Fibroblast of skin of abdomen (primary cell): ENCODE measurements at regions not wholly inside any gene's neighbourhood (a gene's known extent, or its start where the extent isn't known, plus 50 kb on each side); places are given as distances from the start of the nearest gene placed in this dataset.
"Not testable (repeated sequence)": the region's sequence is repeated elsewhere in the genome, so short reads cannot be mapped to it uniquely, and the experiment has no call there.

Experiments used
- DNase-seq: peaks from one replicate; pipeline ENCODE4 v3.0.0-alpha.2; 2013

DNA sequence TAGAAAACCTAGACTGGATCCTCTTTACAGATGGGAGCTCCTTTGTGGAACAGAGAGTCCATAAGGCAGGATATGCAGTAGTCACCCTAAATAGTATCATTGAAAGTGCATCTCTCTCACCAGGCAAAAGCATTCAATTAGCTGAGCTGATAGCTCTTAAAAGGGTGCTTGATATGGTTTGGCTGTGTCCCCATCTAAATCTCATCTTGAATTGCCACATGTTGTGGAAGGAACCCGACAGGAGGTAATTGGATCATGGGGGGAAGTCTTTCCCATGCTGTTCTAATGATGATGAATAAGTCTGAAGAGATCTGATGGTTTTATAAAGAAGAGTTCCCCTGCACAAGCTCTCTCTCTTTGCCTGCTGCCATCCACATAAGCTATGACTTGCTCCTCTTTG, 96.2 kb upstream of the RMP24 start:
- no peak for DNase-seq

DNA sequence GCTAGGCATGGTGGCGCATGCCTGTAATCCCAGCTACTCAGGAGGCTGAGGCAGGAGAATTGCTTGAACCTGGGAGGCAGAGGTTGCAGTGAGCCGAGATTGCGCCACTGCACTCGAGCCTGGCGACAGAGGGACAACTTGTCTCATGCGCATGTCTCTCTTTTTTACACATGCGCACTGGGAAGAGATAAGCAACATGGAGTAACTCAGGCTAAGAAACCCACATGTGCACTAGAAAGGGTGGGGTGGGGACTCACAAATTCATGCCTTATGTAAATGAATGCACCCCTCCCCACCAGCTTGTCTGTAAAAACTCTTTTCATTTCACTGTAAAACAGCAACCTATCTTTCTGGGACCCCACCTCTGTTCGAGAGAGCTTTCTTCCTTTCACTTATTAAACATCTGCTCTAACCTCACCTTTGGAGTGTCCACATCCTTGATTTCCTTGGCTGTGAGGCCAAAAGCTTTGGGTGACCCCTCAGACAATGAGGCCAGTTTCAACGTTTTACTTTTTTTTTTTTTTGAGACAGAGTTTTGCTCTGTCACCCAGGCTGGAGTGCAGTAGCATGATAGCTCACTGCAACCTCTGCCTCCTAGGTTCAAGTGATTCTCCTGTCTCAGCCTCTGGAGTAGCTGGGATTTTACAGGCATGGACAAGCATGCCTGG, 91.6 kb upstream of the RMP24 start:
- DNase-seq, result no peak

DNA sequence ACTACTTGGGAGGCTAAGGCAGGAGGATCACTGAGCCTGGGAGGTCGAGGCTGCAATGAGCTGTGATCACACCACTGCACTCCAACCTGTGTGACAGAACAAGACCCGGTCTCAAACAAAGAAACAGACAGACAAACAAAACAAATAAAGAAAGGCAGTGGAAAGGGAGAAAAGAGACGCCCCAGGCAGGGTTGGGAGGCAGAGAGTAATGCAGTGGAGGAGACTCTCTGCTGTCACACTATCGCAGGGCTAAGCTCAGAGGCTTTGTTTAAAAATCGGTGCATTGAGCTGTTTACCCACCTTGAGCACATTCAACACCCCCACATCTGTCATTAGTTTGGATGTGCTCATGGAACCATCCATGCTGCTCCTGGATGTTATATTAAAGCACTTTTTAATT, 84.2 kb upstream of the RMP24 start:
- no peak for DNase-seq

DNA sequence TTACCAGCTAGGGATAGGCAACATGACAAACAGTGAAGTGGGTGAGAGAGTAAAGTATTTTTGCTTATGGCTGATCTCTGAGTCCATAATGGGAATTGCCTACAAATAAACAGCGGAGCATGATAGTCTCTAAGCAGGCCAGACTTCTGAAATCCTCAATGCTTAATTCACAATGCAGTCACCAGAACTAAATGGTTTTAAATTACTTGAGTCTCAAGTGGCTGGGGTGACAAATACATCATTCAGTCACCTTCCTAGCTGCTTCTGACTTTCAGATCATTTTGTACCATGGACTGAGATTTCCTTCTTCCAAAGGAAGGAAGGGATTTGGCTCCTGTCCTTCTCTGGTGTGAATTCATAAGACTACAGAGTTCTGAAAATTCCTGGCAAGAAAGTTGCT, 82.8 kb upstream of the RMP24 start:
- DNase-seq, result no peak

DNA sequence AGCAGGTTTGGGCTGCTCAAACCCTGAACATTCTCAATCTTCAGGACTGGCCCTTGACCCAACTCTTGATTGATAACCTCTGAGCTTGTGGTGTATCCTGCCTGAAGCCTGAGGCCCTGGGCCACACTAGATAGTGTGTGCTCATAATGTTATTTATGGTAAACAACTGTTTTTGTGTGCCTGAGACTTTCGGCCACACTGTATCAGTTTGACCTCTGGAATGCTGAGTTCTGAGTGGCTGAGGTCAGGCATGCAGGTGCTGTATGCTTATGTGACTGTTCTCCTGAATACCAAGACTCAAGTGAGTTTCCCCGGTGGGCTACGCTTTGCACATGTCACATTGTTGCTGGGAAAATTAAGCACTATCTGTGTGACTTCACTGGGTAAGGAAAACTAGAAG, 82.2 kb upstream of the RMP24 start:
- DNase-seq, result no peak

DNA sequence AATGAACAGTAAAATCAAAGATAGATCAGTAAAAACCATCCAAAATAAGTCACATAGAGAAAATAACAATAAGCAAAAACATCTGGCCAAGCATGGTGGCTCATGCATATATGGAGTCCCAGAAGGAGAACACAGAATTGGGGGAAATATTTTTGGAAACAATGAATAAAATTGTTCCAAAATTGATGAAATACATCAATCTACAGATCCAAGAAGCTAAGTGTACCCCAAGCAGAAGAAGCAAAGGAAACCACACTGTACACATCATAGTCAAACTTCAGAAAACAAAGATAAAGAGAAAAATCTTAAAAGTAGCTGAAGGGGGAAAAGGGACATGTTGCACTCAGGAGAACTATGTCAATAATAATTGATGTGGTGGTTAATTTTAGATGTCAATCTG, 80.4 kb upstream of the RMP24 start:
- no peak for DNase-seq

DNA sequence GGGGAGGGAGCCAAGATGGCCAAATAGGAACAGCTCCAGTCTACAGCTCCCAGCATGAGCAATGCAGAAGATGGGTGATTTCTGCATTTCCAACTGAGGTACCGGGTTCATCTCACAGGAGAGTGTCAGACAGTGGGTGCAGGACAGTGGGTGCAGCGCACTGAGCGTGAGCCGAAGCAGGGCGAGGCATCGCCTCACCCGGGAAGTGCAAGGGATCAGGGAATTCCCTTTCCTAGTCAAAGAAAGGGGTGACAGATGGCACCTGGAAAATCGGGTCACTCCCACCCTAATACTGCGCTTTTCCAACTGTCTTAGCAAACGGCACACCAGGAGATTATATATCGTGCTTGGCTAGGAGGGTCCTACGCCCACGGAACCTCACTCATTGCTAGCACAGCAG, 75.0 kb upstream of the RMP24 start:
- not testable (repeated sequence) for DNase-seq

DNA sequence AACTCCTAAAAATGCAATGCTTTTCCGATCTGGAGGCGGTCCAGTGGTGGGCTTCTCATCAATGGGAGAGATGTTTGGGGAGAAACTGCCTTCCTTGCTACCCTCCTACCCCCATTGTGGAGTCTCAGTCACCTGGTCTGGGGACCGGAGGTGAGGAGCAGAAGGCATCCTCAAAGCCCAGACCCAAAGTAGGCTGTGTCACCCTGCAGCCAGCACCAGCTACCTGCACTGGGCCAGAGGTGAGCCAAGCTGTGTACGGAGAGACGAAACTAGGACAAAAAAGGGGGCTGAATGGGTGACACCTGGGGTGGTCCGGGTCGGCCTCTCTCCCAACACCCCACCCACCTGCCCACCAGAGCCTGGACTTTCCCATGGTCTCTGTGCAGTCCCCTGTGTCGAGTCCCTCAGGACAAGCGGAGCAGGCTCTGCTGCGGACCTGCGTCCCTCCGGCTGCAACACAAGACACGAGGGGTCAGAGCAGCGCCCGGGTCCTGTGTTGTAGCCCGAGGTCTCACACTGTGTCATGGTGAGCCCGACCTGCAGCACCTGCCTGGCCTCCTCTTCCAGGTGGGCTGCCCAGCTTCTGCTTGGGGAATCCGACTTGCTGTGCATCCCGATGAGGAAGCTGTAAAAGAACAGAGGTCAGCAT, 68.0 kb upstream of the RMP24 start:
- no peak for DNase-seq

DNA sequence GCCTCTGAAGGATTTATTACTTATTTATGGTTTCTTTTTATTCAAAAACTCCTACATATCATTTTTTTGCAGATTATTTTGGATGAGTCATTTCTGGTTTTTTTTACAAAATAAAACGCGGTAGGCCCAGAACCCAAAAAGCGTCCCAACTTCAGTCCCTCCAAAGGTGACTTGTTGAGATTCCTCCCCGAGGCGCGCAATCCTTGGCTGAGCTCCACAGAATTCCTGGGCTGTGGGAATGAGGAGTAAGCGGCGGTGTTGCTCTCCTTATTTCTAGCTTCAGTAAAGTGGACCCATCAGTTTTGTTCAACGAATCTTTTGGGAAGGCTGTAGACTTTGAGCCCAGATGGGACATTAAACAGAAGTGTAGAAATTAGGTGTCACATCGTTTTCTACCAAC, 67.0 kb upstream of the RMP24 start:
- no peak for DNase-seq

DNA sequence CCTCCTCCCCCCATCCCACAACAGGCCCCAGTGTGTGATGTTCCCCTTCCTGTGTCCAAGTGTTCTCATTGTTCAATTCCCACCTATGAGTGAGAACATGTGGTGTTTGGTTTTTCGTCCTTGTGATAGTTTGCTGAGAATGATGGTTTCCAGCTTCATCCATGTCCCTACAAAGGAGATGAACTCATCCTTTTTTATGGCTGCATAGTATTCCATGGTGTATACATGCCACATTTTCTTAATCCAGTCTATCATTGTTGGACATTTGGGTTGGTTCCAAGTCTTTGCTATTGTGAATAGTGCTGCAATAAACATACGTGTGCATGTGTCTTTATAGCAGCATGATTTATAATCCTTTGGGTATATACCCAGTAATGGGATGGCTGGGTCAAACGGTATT, 66.2 kb upstream of the RMP24 start:
- DNase-seq, result not testable (repeated sequence)

DNA sequence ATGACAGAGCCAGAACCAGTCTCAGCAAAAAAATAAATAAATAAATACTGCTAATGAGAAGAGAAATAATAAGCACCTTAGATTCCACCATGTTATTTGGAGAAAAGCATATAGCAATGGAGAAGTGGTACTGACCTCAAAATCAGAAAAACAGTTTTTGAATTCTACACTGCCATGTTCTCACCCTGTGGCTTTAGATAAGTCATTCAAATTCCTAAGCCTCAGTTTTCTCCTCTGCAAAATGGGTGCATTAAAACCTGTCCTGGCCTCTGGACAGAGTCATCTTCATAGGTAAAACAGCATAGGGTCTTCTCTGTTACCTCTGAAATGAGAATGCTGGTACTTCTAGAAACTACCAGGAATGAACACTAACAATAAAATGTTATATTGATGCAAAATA, 62.2 kb upstream of the RMP24 start:
- DNase-seq, result no peak

DNA sequence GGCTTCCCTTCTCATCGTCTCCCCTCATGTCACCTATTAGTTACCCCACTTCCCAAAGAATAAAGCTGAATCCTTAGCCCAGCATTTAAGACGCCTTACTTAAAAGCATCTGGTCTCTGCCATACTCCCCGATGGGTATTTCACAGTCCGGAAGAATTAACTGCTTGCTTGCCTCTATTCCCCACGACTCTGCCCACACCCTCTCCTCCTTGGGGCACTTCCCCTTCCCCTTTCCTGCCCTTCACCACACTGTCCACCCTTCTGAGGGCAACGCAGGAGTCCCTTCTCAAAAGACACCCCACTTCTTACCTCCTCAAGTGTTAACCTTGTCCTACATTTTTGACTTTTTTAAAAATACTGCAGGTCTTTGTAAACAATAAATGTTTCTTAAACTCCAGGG, 60.1 kb upstream of the RMP24 start:
- DNase-seq, result no peak

DNA sequence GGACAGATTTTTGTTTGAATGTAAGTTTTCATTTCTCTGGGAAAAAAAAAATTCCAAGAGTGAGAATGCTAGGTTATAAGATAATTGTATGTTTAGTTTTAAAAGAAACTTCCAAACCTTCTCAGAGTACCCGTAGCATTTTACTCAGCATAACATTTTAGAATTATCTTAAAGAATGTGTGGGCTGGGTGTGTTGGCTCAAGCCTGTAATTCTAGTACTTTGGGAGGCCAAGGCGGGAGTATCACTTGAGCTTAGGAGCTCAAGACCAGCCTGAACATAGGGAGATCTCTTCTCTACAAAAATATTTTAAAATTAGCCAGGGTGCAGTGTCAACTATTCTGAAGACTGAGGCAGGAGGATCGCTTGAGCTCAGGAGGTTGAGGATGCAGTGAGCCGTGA, 57.4 kb upstream of the RMP24 start:
- no peak for DNase-seq

DNA sequence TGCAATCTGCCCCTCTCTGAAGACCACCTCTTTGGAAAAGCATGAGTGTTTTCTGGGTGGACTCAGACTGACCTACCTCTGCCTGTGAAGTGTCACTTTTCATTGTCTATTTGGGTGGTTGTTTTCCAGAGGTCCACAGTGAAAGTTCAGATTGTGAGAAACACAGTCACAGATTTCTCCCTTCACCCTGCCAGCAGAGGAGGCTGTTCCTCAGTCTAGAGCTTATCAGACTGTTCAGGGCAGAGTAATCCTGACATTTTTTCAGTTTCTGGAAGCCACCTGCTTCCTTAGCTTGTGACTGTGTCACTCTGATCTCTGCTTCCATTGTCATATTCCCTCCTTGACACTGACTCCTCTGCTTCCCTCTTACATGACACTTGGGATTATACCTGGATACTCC, 55.4 kb upstream of the RMP24 start:
- DNase-seq, result no peak

DNA sequence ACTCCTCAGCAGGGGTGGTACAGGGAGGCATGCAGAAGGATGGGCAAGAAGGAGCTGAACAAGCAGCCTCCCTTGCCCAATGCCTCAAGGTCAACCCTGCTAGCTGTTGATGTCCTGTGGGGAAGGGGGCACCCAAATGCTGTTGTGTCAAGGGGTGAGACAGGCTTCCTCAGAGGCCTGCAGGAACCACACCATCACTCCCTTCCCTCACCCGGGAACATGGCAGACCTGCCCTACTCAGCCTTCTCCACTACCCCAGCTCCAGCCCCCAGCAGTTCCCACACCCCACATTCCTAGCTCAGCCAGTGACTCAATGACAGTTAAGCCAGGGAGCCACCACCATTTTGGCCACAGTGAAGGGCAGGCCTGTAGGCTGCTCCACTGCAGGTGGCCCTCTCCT, 53.9 kb upstream of the RMP24 start:
- no peak for DNase-seq

DNA sequence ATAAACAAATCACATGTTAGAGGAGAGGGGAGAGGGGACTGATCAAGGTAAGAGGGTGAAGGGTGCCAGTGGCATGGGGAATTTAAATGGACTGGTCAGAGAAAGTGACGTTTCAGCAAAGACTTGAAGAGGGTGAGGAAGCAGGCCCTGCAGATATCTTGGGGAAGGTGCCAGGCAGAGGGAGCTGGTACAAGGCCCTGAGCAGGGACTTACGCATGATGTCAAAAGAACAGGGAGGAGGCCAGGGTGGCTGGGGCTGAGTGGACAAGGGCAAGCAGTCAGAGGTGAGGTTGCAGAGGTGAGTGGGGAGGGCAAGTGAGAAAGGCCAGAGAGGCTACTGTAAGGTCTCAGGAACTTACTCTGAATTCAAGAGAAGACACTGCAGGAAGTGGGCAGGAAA, 53.3 kb upstream of the RMP24 start:
- no peak for DNase-seq

DNA sequence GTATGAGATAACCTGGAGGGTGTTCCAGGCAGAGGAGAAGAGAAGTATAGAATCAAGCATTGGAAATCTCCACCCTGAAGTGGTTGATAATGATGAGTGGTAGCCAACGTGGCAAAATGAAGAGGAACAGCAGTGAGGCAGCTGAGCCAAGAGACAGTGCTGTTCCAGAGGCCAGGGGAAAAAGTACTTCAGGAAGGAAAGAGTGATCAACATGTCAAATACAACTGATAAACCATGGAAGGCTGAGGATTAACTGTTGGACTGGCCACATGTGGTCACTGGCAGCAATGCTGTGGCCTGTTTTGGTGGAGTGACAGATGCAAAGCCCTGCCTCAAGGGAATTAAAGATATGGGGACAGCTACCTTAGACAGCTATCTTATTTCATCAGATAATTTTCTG, 51.9 kb upstream of the RMP24 start:
- DNase-seq, result no peak
